ENCODE measurements at regions not wholly inside any gene's neighbourhood (a gene's known extent, or its start where the extent isn't known, plus 50 kb on each side); places are given as distances from the start of the nearest gene placed in this dataset.

DNA sequence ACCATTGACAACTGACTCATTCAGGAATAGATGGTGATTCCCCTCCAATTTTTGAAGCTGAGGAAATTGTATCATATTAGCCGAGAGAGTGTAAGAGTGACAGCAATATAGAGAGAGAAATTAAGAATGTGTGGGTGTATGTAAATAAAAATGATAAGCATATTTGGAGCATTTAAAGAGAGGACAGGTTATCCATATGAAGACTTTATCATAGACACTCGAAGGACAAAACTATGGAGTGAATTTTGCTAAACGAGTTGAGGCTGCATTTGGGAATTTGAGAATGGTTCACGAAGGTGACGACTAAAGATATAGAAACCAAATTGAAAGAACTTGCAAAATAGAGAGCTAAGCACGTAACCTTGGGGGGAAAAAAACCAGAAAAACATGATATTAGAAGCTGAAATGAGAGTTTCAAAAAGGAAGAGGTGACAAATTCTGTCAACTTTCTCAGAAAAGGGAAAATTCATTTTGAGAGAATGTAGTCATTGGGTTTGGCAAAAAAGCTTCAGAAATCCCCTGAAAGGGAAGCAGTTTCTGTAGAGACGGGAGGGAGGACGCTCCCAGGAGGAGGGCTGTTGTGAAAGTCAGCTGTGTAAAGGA lies 129.7 kb downstream of the KCNJ2 start:
- Mint-ChIP-seq H3K9me3 (ENCODE audit: unreplicated experiment) (no peaks in the 10 kb centered on the region), H3K4me1 (ENCODE audit: insufficient read depth, unreplicated experiment) (peaks cover 6% of the 10 kb centered on the region), H3K27me3 (ENCODE audit: insufficient read depth, unreplicated experiment) (no peaks in the 10 kb centered on the region), H3K4me3 (ENCODE audit: unreplicated experiment) (no peak overlapping the region), H3K36me3 (ENCODE audit: insufficient read depth, unreplicated experiment) (no peaks in the 10 kb centered on the region), H3K27ac (ENCODE audit: low read depth, unreplicated experiment) (no peak overlapping the region)
- BruUV-seq (replicated peaks), result no TSS peak
- TF ChIP-seq, protein P1, sequence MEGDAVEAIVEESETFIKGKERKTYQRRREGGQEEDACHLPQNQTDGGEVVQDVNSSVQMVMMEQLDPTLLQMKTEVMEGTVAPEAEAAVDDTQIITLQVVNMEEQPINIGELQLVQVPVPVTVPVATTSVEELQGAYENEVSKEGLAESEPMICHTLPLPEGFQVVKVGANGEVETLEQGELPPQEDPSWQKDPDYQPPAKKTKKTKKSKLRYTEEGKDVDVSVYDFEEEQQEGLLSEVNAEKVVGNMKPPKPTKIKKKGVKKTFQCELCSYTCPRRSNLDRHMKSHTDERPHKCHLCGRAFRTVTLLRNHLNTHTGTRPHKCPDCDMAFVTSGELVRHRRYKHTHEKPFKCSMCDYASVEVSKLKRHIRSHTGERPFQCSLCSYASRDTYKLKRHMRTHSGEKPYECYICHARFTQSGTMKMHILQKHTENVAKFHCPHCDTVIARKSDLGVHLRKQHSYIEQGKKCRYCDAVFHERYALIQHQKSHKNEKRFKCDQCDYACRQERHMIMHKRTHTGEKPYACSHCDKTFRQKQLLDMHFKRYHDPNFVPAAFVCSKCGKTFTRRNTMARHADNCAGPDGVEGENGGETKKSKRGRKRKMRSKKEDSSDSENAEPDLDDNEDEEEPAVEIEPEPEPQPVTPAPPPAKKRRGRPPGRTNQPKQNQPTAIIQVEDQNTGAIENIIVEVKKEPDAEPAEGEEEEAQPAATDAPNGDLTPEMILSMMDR (IDR thresholded peaks at IDR 0.05; ENCODE audit: unreplicated experiment), result no peak
- DNase-seq (ENCODE audit: unreplicated experiment), result no peak
- ChIA-PET POLR2A (interaction anchor here (1.0 kb wide), 1 partner anchor 8 kb away, joined by 3 read pairs; no protein-coding TSS in a partner anchor), CTCF (interaction anchor here (0.6 kb wide), 1 partner anchor 254 kb away, joined by 3 read pairs; no protein-coding TSS in a partner anchor)
- intact Hi-C loops (cut with micrococcal nuclease), result no loop called here

DNA sequence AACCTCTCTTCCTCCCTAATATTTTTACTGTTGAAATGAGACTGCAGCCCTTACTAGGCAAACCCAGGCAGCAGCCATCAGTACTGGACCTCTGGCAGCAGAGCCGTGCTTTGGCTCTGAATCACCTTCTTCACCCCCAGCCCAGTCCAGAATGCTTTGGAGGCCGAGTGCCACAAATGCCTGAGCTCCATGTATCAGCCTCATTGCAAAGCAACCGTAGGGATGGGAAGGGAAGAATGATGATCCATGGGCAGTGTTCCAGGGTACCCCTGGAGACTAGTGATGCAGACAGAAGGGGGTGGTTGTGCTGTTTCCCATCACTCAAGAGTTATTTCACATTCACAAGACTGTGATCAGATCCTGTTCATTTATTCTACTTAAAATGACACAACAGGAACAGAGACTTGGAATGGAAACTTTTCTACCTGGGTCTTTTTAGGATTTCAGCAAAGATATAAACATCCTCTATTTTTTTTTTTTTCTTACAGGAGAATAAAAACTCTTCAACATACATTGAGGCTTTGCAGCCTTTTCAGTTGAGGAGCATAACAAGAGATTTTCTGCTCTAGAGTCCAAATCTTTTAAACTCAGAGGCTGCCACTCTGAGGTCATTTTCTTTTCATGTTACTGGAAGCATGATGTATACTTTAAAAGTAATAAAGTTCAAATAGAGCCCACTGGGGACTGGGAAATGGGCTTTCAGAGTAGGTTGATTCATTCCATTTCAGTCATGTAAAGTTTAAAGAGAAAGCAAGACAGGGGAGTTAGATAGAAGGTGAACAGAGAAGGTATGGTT lies 138.3 kb downstream of the KCNJ2 start:
- no peak overlapping the region for H3K4me3 Mint-ChIP-seq (ENCODE audit: unreplicated experiment)
- ChIA-PET CTCF (no interaction called here), POLR2A (no interaction called here)
- BruUV-seq (replicated peaks), result no TSS peak
- no peak for DNase-seq (ENCODE audit: unreplicated experiment)
- H3K36me3 Mint-ChIP-seq (ENCODE audit: insufficient read depth, unreplicated experiment), result no peaks in the 10 kb centered on the region
- no peaks in the 10 kb centered on the region for H3K4me1 Mint-ChIP-seq (ENCODE audit: insufficient read depth, unreplicated experiment)
- intact Hi-C loops (cut with micrococcal nuclease), result no loop called here
- H3K27me3 Mint-ChIP-seq (ENCODE audit: insufficient read depth, unreplicated experiment), result no peaks in the 10 kb centered on the region
- H3K27ac Mint-ChIP-seq (ENCODE audit: low read depth, unreplicated experiment), result no peak overlapping the region
- H3K9me3 Mint-ChIP-seq (ENCODE audit: unreplicated experiment), result no peaks in the 10 kb centered on the region
- TF ChIP-seq, protein P1 (IDR thresholded peaks at IDR 0.05; ENCODE audit: unreplicated experiment), result no peak

DNA sequence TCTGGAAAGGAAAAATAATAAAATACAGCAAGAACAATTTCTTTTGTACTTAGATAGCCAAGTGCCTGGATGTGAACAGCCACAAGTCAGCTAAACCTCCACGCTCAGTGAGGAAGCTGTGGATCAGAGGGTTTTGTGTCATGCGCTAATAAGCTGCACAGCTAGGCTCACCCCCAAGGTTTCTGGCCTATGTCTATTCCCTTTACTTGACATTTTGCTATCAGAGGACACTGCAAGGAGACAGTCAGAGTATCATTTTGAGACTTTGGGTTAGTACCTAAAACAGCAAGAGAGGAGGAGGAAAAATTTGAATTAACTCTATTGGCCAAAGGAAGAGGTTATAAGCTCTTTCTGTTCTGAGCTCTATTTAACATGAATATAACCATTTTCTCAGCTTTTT lies 139.3 kb downstream of the KCNJ2 start:
- H3K27me3 Mint-ChIP-seq (ENCODE audit: insufficient read depth, unreplicated experiment), result no peaks in the 10 kb centered on the region
- ChIA-PET POLR2A (no interaction called here), CTCF (no interaction called here)
- no peak overlapping the region for H3K4me3 Mint-ChIP-seq (ENCODE audit: unreplicated experiment)
- TF ChIP-seq, protein P1 (IDR thresholded peaks at IDR 0.05; ENCODE audit: unreplicated experiment), result no peak
- no peaks in the 10 kb centered on the region for H3K9me3 Mint-ChIP-seq (ENCODE audit: unreplicated experiment)
- no peaks in the 10 kb centered on the region for H3K4me1 Mint-ChIP-seq (ENCODE audit: insufficient read depth, unreplicated experiment)
- H3K36me3 Mint-ChIP-seq (ENCODE audit: insufficient read depth, unreplicated experiment), result no peaks in the 10 kb centered on the region
- no peak for DNase-seq (ENCODE audit: unreplicated experiment)
- no peak overlapping the region for H3K27ac Mint-ChIP-seq (ENCODE audit: low read depth, unreplicated experiment)
- BruUV-seq (replicated peaks), result no TSS peak
- intact Hi-C loops (cut with micrococcal nuclease), result no loop called here

DNA sequence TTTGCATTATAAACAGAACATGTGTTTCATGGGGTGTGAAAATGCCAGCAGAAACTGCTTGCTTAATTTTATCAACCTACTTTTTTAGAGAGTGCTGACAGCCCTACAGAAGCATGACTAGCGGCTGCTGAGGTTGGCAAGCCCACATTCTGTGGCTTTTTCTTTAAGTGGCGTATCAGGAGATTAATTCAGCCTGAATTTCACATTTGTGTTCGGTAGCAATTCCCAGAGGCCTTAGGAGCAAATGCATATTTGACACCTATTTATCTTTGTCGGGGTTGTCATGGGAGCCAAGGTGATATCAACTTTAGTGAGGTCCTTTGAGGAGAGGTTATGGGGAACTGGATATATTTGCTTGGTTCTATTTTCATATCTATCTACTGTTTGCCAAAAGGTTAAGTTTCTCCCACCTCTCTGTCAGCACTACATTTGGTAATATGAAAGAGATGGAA lies 140.9 kb downstream of the KCNJ2 start:
- no peaks in the 10 kb centered on the region for H3K36me3 Mint-ChIP-seq (ENCODE audit: insufficient read depth, unreplicated experiment)
- H3K4me3 Mint-ChIP-seq (ENCODE audit: unreplicated experiment), result no peak overlapping the region
- ChIA-PET POLR2A (no interaction called here), CTCF (no interaction called here)
- intact Hi-C loops (cut with micrococcal nuclease), result no loop called here
- H3K27ac Mint-ChIP-seq (ENCODE audit: low read depth, unreplicated experiment), result no peak overlapping the region
- no peak for DNase-seq (ENCODE audit: unreplicated experiment)
- H3K4me1 Mint-ChIP-seq (ENCODE audit: insufficient read depth, unreplicated experiment), result no peaks in the 10 kb centered on the region
- no peaks in the 10 kb centered on the region for H3K27me3 Mint-ChIP-seq (ENCODE audit: insufficient read depth, unreplicated experiment)
- H3K9me3 Mint-ChIP-seq (ENCODE audit: unreplicated experiment), result no peaks in the 10 kb centered on the region
- TF ChIP-seq, protein P1 (IDR thresholded peaks at IDR 0.05; ENCODE audit: unreplicated experiment), result no peak
- no TSS peak for BruUV-seq (replicated peaks)

All from MCF 10A (cell line).